ENCODE measurements at regions not wholly inside any gene's neighbourhood (a gene's known extent, or its start where the extent isn't known, plus 50 kb on each side); places are given as distances from the start of the nearest gene placed in this dataset.

GRCh38 chr1:105838071-105838470 is 1218.4 kb upstream of the PRMT6 start:
- no peak overlapping the region for H3K27ac ChIP-seq
- DNase-seq (ENCODE audit: low read depth, low spot score) = no peak

- no peak overlapping the region for H3K27ac ChIP-seq
- no peak for DNase-seq (ENCODE audit: low read depth, low spot score)
Measured at GRCh38 chr1:105865546-105865945, 1190.9 kb upstream of the PRMT6 start.

- no peak for DNase-seq (ENCODE audit: low read depth, low spot score)
- H3K27ac ChIP-seq = no peak overlapping the region
Measured at GRCh38 chr1:105872817-105873216, 1183.7 kb upstream of the PRMT6 start.

GRCh38 chr1:105874621-105875020 is 1181.9 kb upstream of the PRMT6 start:
- no peak overlapping the region for H3K27ac ChIP-seq
- no peak for DNase-seq (ENCODE audit: low read depth, low spot score)

GRCh38 chr1:105886309-105886708 is 1170.2 kb upstream of the PRMT6 start:
- no peak for DNase-seq (ENCODE audit: low read depth, low spot score)
- no peak overlapping the region for H3K27ac ChIP-seq

- no peak overlapping the region for H3K27ac ChIP-seq
- DNase-seq (ENCODE audit: low read depth, low spot score) = no peak
Measured at GRCh38 chr1:105891308-105891707, 1165.2 kb upstream of the PRMT6 start.

GRCh38 chr1:105894006-105894405 is 1162.5 kb upstream of the PRMT6 start:
- DNase-seq (ENCODE audit: low read depth, low spot score) = no peak
- no peak overlapping the region for H3K27ac ChIP-seq

- no peak for DNase-seq (ENCODE audit: low read depth, low spot score)
- H3K27ac ChIP-seq = no peak overlapping the region
Measured at GRCh38 chr1:105909811-105910210, 1146.7 kb upstream of the PRMT6 start.

- no peak for DNase-seq (ENCODE audit: low read depth, low spot score)
- no peak overlapping the region for H3K27ac ChIP-seq
Measured at GRCh38 chr1:105914403-105914802, 1142.1 kb upstream of the PRMT6 start.

GRCh38 chr1:105934806-105935205 is 1121.7 kb upstream of the PRMT6 start:
- H3K27ac ChIP-seq = no peak overlapping the region
- DNase-seq (ENCODE audit: low read depth, low spot score) = no peak

- DNase-seq (ENCODE audit: low read depth, low spot score) = no peak
- no peak overlapping the region for H3K27ac ChIP-seq
Measured at GRCh38 chr1:105964879-105965278, 1091.6 kb upstream of the PRMT6 start.

- DNase-seq (ENCODE audit: low read depth, low spot score) = no peak
- no peak overlapping the region for H3K27ac ChIP-seq
Measured at GRCh38 chr1:105997516-105997915, 1059.0 kb upstream of the PRMT6 start.

- DNase-seq (ENCODE audit: low read depth, low spot score) = no peak
- H3K27ac ChIP-seq = no peak overlapping the region
Measured at GRCh38 chr1:106022312-106022902, 1034.1 kb upstream of the PRMT6 start.

GRCh38 chr1:106027871-106028270 is 1028.6 kb upstream of the PRMT6 start:
- DNase-seq (ENCODE audit: low read depth, low spot score) = no peak
- no peak overlapping the region for H3K27ac ChIP-seq

GRCh38 chr1:106037526-106037925 is 1018.9 kb upstream of the PRMT6 start:
- H3K27ac ChIP-seq = no peak overlapping the region
- DNase-seq (ENCODE audit: low read depth, low spot score) = no peak

GRCh38 chr1:106038260-106038659 is 1018.2 kb upstream of the PRMT6 start:
- no peak for DNase-seq (ENCODE audit: low read depth, low spot score)
- H3K27ac ChIP-seq = no peak overlapping the region

GRCh38 chr1:106043971-106044370 is 1012.5 kb upstream of the PRMT6 start:
- H3K27ac ChIP-seq = no peak overlapping the region
- no peak for DNase-seq (ENCODE audit: low read depth, low spot score)

GRCh38 chr1:106047210-106047609 is 1009.3 kb upstream of the PRMT6 start:
- no peak overlapping the region for H3K27ac ChIP-seq
- DNase-seq (ENCODE audit: low read depth, low spot score) = no peak

GRCh38 chr1:106049595-106049994 is 1006.9 kb upstream of the PRMT6 start:
- no peak for DNase-seq (ENCODE audit: low read depth, low spot score)
- no peak overlapping the region for H3K27ac ChIP-seq

- H3K27ac ChIP-seq = no peak overlapping the region
- DNase-seq (ENCODE audit: low read depth, low spot score) = no peak
Measured at GRCh38 chr1:106055855-106056254, 1000.6 kb upstream of the PRMT6 start.

- no peak overlapping the region for H3K27ac ChIP-seq
- no peak for DNase-seq (ENCODE audit: low read depth, low spot score)
Measured at GRCh38 chr1:106061586-106062495, 994.6 kb upstream of the PRMT6 start.

- H3K27ac ChIP-seq = no peak overlapping the region
- no peak for DNase-seq (ENCODE audit: low read depth, low spot score)
Measured at GRCh38 chr1:106063510-106063909, 993.0 kb upstream of the PRMT6 start.

Measured in epithelial cell of prostate (primary cell).